IMR-90 (cell line): ENCODE measurements at regions not wholly inside any gene's neighbourhood (a gene's known extent, or its start where the extent isn't known, plus 50 kb on each side); places are given as distances from the start of the nearest gene placed in this dataset.

Source experiments
- ATAC-seq: fragments of 200-7000 bp; cut with Tn5 transposase; 2 replicates; pipeline ENCODE4 v1.9.1; 2020; ENCODE audit warnings: low read depth, mild to moderate bottlenecking, moderate library complexity
- BruUV-seq: library from RNA; stranded (reverse); fragments of 400-500 nt; replicated peaks from 2 replicates; lab custom pipeline; 2021; lab: Mats Ljungman, UMichigan
- CTCF ChIA-PET: fragments of 300-600 bp; formaldehyde crosslinking; extraction: SDS; loops from one replicate; lab custom pipeline; 2021; ENCODE audit warnings: antibody characterized with exemption; lab: Yijun Ruan, JAX
- POLR2A ChIA-PET: fragments of 300-600 bp; sonication (Branson Sonifier 250); formaldehyde crosslinking; loops from one replicate; lab custom pipeline; 2022; ENCODE audit warnings: antibody characterized with exemption; ENCODE audit not compliant: unreplicated experiment; lab: Charles Lee
- DNase-seq: peaks from one replicate; pipeline ENCODE4 v3.0.0; 2013
- H2AFZ ChIP-seq: replicated peaks from 2 replicates; pipeline ENCODE3; 2013; ENCODE audit warnings: low read length, mild to moderate bottlenecking; ENCODE audit not compliant: poor library complexity
- H2AK5ac ChIP-seq: 2 replicates; pipeline ENCODE4 v1.6.1; 2013; ENCODE audit warnings: low read depth, low read length, inconsistent platforms
- H2AK9ac ChIP-seq: replicated peaks from 2 replicates; pipeline ENCODE3; 2013; ENCODE audit warnings: mild to moderate bottlenecking, low read depth, low read length, moderate library complexity; ENCODE audit not compliant: poor library complexity
- H2BK120ac ChIP-seq: 2 replicates; pipeline ENCODE4 v1.6.1; 2013; ENCODE audit warnings: low read depth, low read length, inconsistent platforms
- H2BK15ac ChIP-seq: 3 replicates; pipeline ENCODE4 v1.6.1; 2013; ENCODE audit warnings: low read depth, low read length, inconsistent platforms
- H2BK20ac ChIP-seq: 2 replicates; pipeline ENCODE4 v1.6.1; 2013; ENCODE audit warnings: low read depth, mild to moderate bottlenecking, inconsistent platforms, low read length, moderate library complexity
- H2BK5ac ChIP-seq: 2 replicates; pipeline ENCODE4 v1.6.1; 2013; ENCODE audit warnings: mild to moderate bottlenecking, low read depth, low read length, inconsistent platforms; ENCODE audit not compliant: poor library complexity, severe bottlenecking
- H3K14ac ChIP-seq: replicated peaks from 2 replicates; pipeline ENCODE4 v1.6.1; 2013; ENCODE audit warnings: low read depth, low read length, inconsistent platforms
- H3K18ac ChIP-seq: 2 replicates; pipeline ENCODE4 v1.6.1; 2013; ENCODE audit warnings: low read depth, low read length, control low read depth
- H3K23ac ChIP-seq: 2 replicates; pipeline ENCODE4 v1.6.1; 2013; ENCODE audit warnings: low read depth, low read length, inconsistent platforms
- H3K27ac ChIP-seq: 2 replicates; pipeline ENCODE4 v1.5.1; 2013; ENCODE audit warnings: mild to moderate bottlenecking, control low read depth, low read length; ENCODE audit not compliant: insufficient read depth
- H3K27me3 ChIP-seq: 2 replicates; pipeline ENCODE4 v1.6.1; 2013; ENCODE audit warnings: low read length; ENCODE audit not compliant: control insufficient read depth, insufficient read depth
- H3K36me3 ChIP-seq: 2 replicates; pipeline ENCODE4 v1.6.1; 2013; ENCODE audit warnings: low read length, mixed read lengths; ENCODE audit not compliant: control insufficient read depth, insufficient read depth
- H3K4ac ChIP-seq: 2 replicates; pipeline ENCODE4 v1.6.1; 2013; ENCODE audit warnings: low read depth, low read length, inconsistent platforms
- H3K4me1 ChIP-seq: 2 replicates; pipeline ENCODE4 v1.6.1; 2013; ENCODE audit warnings: low read length, mixed read lengths; ENCODE audit not compliant: control insufficient read depth, insufficient read depth
- H3K4me2 ChIP-seq: 2 replicates; pipeline ENCODE4 v1.6.1; 2013; ENCODE audit warnings: low read depth, mild to moderate bottlenecking, control low read depth, low read length, moderate library complexity
- H3K4me3 ChIP-seq: 2 replicates; pipeline ENCODE4 v1.5.1; 2013; ENCODE audit warnings: low read depth, mild to moderate bottlenecking, control low read depth, low read length, moderate library complexity; ENCODE audit not compliant: insufficient read depth
- H3K56ac ChIP-seq: 2 replicates; pipeline ENCODE4 v1.6.1; 2013; ENCODE audit warnings: low read length, inconsistent platforms; ENCODE audit not compliant: insufficient read depth; ENCODE audit errors: extremely low read depth
- H3K79me1 ChIP-seq, 2 experiments: 2 replicates each; pipeline ENCODE4 v1.6.1; 2013; ENCODE audit warnings: low read length in 2 of 2, inconsistent platforms in 1 of 2, low read depth in 1 of 2
- H3K9ac ChIP-seq: 2 replicates; pipeline ENCODE4 v1.6.1; 2013; ENCODE audit warnings: low read depth, low read length, control low read depth
- H3K9me1 ChIP-seq: 2 replicates; pipeline ENCODE4 v1.6.1; 2013; ENCODE audit warnings: low read length, inconsistent platforms; ENCODE audit not compliant: insufficient read depth
- H3K9me3 ChIP-seq: 2 replicates; pipeline ENCODE4 v1.6.1; 2013; ENCODE audit warnings: low read length; ENCODE audit not compliant: control insufficient read depth, insufficient read depth
- H4K20me1 ChIP-seq: 2 replicates; pipeline ENCODE4 v1.6.1; 2013; ENCODE audit warnings: low read length, inconsistent platforms; ENCODE audit not compliant: insufficient read depth
- H4K5ac ChIP-seq: 2 replicates; pipeline ENCODE4 v1.6.1; 2013; ENCODE audit warnings: mild to moderate bottlenecking, low read depth, low read length, control low read depth
- H4K8ac ChIP-seq, 2 experiments: 2 replicates each; pipeline ENCODE4 v1.6.1; 2013; ENCODE audit warnings: low read depth in 2 of 2, low read length in 2 of 2, control low read depth in 1 of 2, inconsistent platforms in 1 of 2
- H4K91ac ChIP-seq: 2 replicates; pipeline ENCODE4 v1.6.1; 2013; ENCODE audit warnings: low read depth, low read length, inconsistent platforms; ENCODE audit not compliant: insufficient read depth
- MAFK ChIP-seq: IDR thresholded peaks from 2 replicates; pipeline ENCODE4 v1.6.1; 2012; ENCODE audit warnings: low read depth, low read length, improper control_type of control experiment
- MAZ ChIP-seq: IDR thresholded peaks from 2 replicates; pipeline ENCODE4 v1.6.1; 2012; ENCODE audit warnings: low read depth, mild to moderate bottlenecking, low read length, improper control_type of control experiment, moderate library complexity, borderline replicate concordance
- RFX5 ChIP-seq: IDR thresholded peaks from 2 replicates; pipeline ENCODE4 v1.8.0; 2012; ENCODE audit warnings: low read depth, mild to moderate bottlenecking, low read length, moderate library complexity
- WGBS, 2 experiments: methylation state at CpG; one replicate each; pipeline versions ENCODE4 v1.1.5 to v1.1.7; 2013; ENCODE audit warnings: missing lambda C conversion rate in 2 of 2; ENCODE audit not compliant: insufficient read length in 1 of 2; ENCODE audit errors: extremely low coverage in 2 of 2; 5-methylcytosine and 5-hydroxymethylcytosine counted together
- dilution Hi-C: fragments of 300-500 bp; cut with HindIII; formaldehyde crosslinking; loops from one replicate; pipeline ENCODE4 v1.14.3; 2018; ENCODE audit warnings: low sequenced_read_pairs; ENCODE audit not compliant: unreplicated experiment
- in situ Hi-C: fragments of 300-500 bp; cut with MboI; formaldehyde crosslinking; loops from 3 replicates; pipeline ENCODE4 v1.14.3; 2019; ENCODE audit warnings: low sequenced_read_pairs, inconsistent platforms, mixed read lengths
- intact Hi-C: fragments of 100-400 bp; cut with micrococcal nuclease; formaldehyde crosslinking; loops from 2 replicates; pipeline ENCODE4 v1.10.0; 2022

DNA sequence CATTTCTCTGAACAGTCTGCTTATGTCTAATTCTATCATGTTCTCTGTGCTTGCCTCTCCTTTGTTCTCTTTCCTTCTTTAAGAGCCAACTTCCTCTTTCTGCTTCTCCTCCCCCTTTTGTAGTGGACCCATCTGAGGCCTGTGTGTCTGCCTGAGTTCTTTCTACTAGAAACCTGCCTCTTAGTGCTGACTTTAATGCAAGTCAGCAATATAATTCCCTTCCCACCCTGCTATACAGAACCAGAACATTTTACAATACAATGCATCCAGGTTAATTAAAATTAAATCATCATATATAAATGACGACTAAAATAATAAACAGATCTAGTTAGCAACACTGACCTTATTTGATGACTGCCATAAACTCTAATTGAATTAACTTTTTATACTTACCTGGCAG is 82.6 kb upstream of the GAS1 start:
- POLR2A ChIA-PET: no interaction called here

More for the DNA sequence above, 82.6 kb upstream of the GAS1 start:
- H4K8ac ChIP-seq: no peak overlapping the region
- H3K4me2 ChIP-seq: no peak overlapping the region
- no peaks in the 10 kb centered on the region for H3K9me1 ChIP-seq
- no peak overlapping the region for H3K56ac ChIP-seq
- H3K27me3 ChIP-seq: no peaks in the 10 kb centered on the region
- WGBS, 2 experiments: no CpG with 5 or more reads among the region's 1 CpG
- DNase-seq: no peak
- no peak overlapping the region for H3K14ac ChIP-seq
- in situ Hi-C loops (no loop called here), dilution Hi-C loops (no loop called here), intact Hi-C loops (no loop called here)
- H3K9ac ChIP-seq: no peak overlapping the region
- H2BK120ac ChIP-seq: no peak overlapping the region
- BruUV-seq: no TSS peak
- no peaks in the 10 kb centered on the region for H3K9me3 ChIP-seq
- no peak overlapping the region for H3K18ac ChIP-seq
- no peak overlapping the region for H3K4ac ChIP-seq
- no peak overlapping the region for H2AK5ac ChIP-seq
- H4K5ac ChIP-seq: no peak overlapping the region
- no peaks in the 10 kb centered on the region for H3K79me1 ChIP-seq
- H2AFZ ChIP-seq: no peak overlapping the region
- no peaks in the 10 kb centered on the region for H4K20me1 ChIP-seq
- H3K4me1 ChIP-seq: peaks cover 2% of the 10 kb centered on the region; the same call in 1 of the 2 replicates
- no peak overlapping the region for H3K23ac ChIP-seq
- no peak for TF ChIP-seq RFX5
- TF ChIP-seq MAZ: no peak
- peak; percentile 65 for TF ChIP-seq MAFK
- H3K36me3 ChIP-seq: no peaks in the 10 kb centered on the region
- CTCF ChIA-PET: no interaction called here
- H4K91ac ChIP-seq: no peak overlapping the region
- H2AK9ac ChIP-seq: no peak overlapping the region
- H2BK20ac ChIP-seq: no peak overlapping the region
- no peak for ATAC-seq
- H3K27ac ChIP-seq: no peak overlapping the region
- H2BK15ac ChIP-seq: no peak overlapping the region
- H2BK5ac ChIP-seq: no peak overlapping the region
- H3K4me3 ChIP-seq: no peak overlapping the region
